ENCODE measurements at regions not wholly inside any gene's neighbourhood (a gene's known extent, or its start where the extent isn't known, plus 50 kb on each side); places are given as distances from the start of the nearest gene placed in this dataset.

DNA sequence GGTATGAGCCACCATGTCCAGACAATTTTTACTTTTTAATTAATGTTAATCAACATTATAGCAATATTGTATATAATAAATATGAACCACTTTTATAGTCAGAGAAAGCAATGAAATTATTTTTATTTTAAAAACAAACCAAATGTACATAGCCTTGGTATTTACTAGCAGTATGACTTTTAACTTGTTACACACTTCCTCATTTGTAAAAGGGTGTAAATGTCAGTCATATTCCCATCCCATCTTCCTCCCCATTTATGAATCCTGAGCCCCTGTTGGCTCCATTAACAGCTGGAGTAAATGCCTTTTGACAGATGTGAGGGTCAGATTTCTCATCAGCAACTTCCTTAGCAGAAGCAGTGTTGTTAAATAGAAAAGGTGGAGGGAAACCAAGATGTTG is 179.6 kb upstream of the SPRY1 start:
- H3K79me2 ChIP-seq (ENCODE audit: control insufficient read depth, insufficient read depth, low read length), result no peaks in the 10 kb centered on the region
- no peaks in the 10 kb centered on the region for H3K27me3 ChIP-seq (ENCODE audit: control insufficient read depth, extremely low read depth, insufficient read depth, low read length)
- dilution Hi-C loops (cut with MboI; ENCODE audit: extremely low pct_ligation_motif_present, low sequenced_read_pairs), result no loop called here
- no peaks in the 10 kb centered on the region for H3K36me3 ChIP-seq (ENCODE audit: control insufficient read depth in 2 of 2, extremely low read depth in 1 of 2, insufficient read depth in 2 of 2, low read length in 2 of 2)
- H3K9me1 ChIP-seq (ENCODE audit: control insufficient read depth, extremely low read depth, insufficient read depth, low read length), result no peaks in the 10 kb centered on the region
- FAIRE-seq (no peak), DNase-seq (ENCODE audit: low read depth, low spot score) (no peak)
- TF ChIP-seq EZH2 (IDR thresholded peaks at IDR 0.05; ENCODE audit: low read length) (no peak), CTCF (optimal IDR thresholded peaks at IDR 0.05 in 1 of 3, IDR thresholded peaks at IDR 0.05 in 1 of 3, conservative IDR thresholded peaks at IDR 0.05 in 1 of 3; ENCODE audit: extremely low read depth in 1 of 3, insufficient read depth in 2 of 3, low read length in 3 of 3) (no peak)
- H3K9me3 ChIP-seq (ENCODE audit: control insufficient read depth, low read depth, low read length), result no peaks in the 10 kb centered on the region
- H3K4me1 ChIP-seq (ENCODE audit: control insufficient read depth, extremely low read depth, insufficient read depth, low read length), result no peaks in the 10 kb centered on the region
- H3K4me2 ChIP-seq (ENCODE audit: control insufficient read depth, extremely low read depth, insufficient read depth, low read depth, low read length), result no peak overlapping the region
- no peak overlapping the region for H2AFZ ChIP-seq (ENCODE audit: control insufficient read depth, low read length)
- no peaks in the 10 kb centered on the region for H4K20me1 ChIP-seq (ENCODE audit: control insufficient read depth, extremely low read depth, insufficient read depth, low read length)
- no peak overlapping the region for H3K9ac ChIP-seq (ENCODE audit: control insufficient read depth, extremely low read depth, insufficient read depth, low read length)
- no peak overlapping the region for H3K27ac ChIP-seq (ENCODE audit: control insufficient read depth, insufficient read depth, low read length)
- no peak overlapping the region for H3K4me3 ChIP-seq (ENCODE audit: control insufficient read depth in 2 of 3, extremely low read depth in 1 of 3, insufficient read depth in 2 of 3, low read depth in 1 of 3, low read length in 3 of 3)

GRCh38 chr4:123217664-123218063 is 178.9 kb upstream of the SPRY1 start:
- Histone ChIP-seq H3K9ac (ENCODE audit: control insufficient read depth, extremely low read depth, insufficient read depth, low read length) (no peak overlapping the region), H3K4me1 (ENCODE audit: control insufficient read depth, extremely low read depth, insufficient read depth, low read length) (no peaks in the 10 kb centered on the region), H3K79me2 (ENCODE audit: control insufficient read depth, insufficient read depth, low read length) (no peaks in the 10 kb centered on the region), H2AFZ (ENCODE audit: control insufficient read depth, low read length) (no peak overlapping the region), H3K9me3 (ENCODE audit: control insufficient read depth, low read depth, low read length) (no peaks in the 10 kb centered on the region), H3K27me3 (ENCODE audit: control insufficient read depth, extremely low read depth, insufficient read depth, low read length) (no peaks in the 10 kb centered on the region), H3K36me3 (ENCODE audit: control insufficient read depth in 2 of 2, extremely low read depth in 1 of 2, insufficient read depth in 2 of 2, low read length in 2 of 2) (no peaks in the 10 kb centered on the region), H3K4me2 (ENCODE audit: control insufficient read depth, extremely low read depth, insufficient read depth, low read depth, low read length) (no peak overlapping the region), H3K9me1 (ENCODE audit: control insufficient read depth, extremely low read depth, insufficient read depth, low read length) (no peaks in the 10 kb centered on the region), H3K4me3 (ENCODE audit: control insufficient read depth in 2 of 3, extremely low read depth in 1 of 3, insufficient read depth in 2 of 3, low read depth in 1 of 3, low read length in 3 of 3) (no peak overlapping the region), H3K27ac (ENCODE audit: control insufficient read depth, insufficient read depth, low read length) (no peak overlapping the region), H4K20me1 (ENCODE audit: control insufficient read depth, extremely low read depth, insufficient read depth, low read length) (no peaks in the 10 kb centered on the region)
- dilution Hi-C loops (cut with MboI; ENCODE audit: extremely low pct_ligation_motif_present, low sequenced_read_pairs), result no loop called here
- no peak for TF ChIP-seq EZH2 (IDR thresholded peaks at IDR 0.05; ENCODE audit: low read length)
- TF ChIP-seq CTCF (optimal IDR thresholded peaks at IDR 0.05 in 1 of 3, IDR thresholded peaks at IDR 0.05 in 1 of 3, conservative IDR thresholded peaks at IDR 0.05 in 1 of 3; ENCODE audit: extremely low read depth in 1 of 3, insufficient read depth in 2 of 3, low read length in 3 of 3), result no peak
- DNase-seq (ENCODE audit: low read depth, low spot score) (no peak), FAIRE-seq (no peak)

Measured in keratinocyte (primary cell).